ENCODE measurements at regions not wholly inside any gene's neighbourhood (a gene's known extent, or its start where the extent isn't known, plus 50 kb on each side); places are given as distances from the start of the nearest gene placed in this dataset.

GRCh38 chr14:30138567-30138966 is 210.9 kb upstream of the PRKD1 start:
- CTCF ChIA-PET, result no interaction called here
- POLR2A ChIA-PET (ENCODE audit: low non-redundant PET), result no interaction called here
- Histone ChIP-seq H3K27me3 (replicated peaks; ENCODE audit: insufficient read depth, low read depth, low read length, poor library complexity) (no peaks in the 10 kb centered on the region), H3K4me1 (ENCODE audit: insufficient read depth, low read length, poor library complexity, severe bottlenecking) (no peaks in the 10 kb centered on the region), H3K36me3 (ENCODE audit: insufficient read depth, low read length, poor library complexity, severe bottlenecking) (no peaks in the 10 kb centered on the region), H3K4me3 (ENCODE audit: low read depth, low read length, poor library complexity, severe bottlenecking) (no peak overlapping the region), H3K9me3 (ENCODE audit: low read depth, low read length, poor library complexity, severe bottlenecking) (no peaks in the 10 kb centered on the region), H3K27ac (ENCODE audit: low read depth, low read length, poor library complexity, severe bottlenecking) (no peak overlapping the region)
- no TSS peak for BruUV-seq (replicated peaks)
- intact Hi-C loops (cut with micrococcal nuclease; ENCODE audit: unreplicated experiment), result no loop called here
- TF ChIP-seq EZH2 (IDR thresholded peaks at IDR 0.05; ENCODE audit: borderline replicate concordance, low read depth, low read length, poor library complexity, severe bottlenecking) (no peak), CTCF (conservative IDR thresholded peaks at IDR 0.05; ENCODE audit: low read depth, low read length) (no peak)
- DNase-seq (ENCODE audit: low spot score), result no peak

- H3K4me3 ChIP-seq (ENCODE audit: low read depth, low read length, poor library complexity, severe bottlenecking), result no peak overlapping the region
- no TSS peak for BruUV-seq (replicated peaks)
- no peaks in the 10 kb centered on the region for H3K27me3 ChIP-seq (replicated peaks; ENCODE audit: insufficient read depth, low read depth, low read length, poor library complexity)
- intact Hi-C loops (cut with micrococcal nuclease; ENCODE audit: unreplicated experiment), result no loop called here
- H3K36me3 ChIP-seq (ENCODE audit: insufficient read depth, low read length, poor library complexity, severe bottlenecking), result no peaks in the 10 kb centered on the region
- ChIA-PET CTCF (no interaction called here), POLR2A (ENCODE audit: low non-redundant PET) (no interaction called here)
- no peak for TF ChIP-seq EZH2 (IDR thresholded peaks at IDR 0.05; ENCODE audit: borderline replicate concordance, low read depth, low read length, poor library complexity, severe bottlenecking)
- TF ChIP-seq CTCF (conservative IDR thresholded peaks at IDR 0.05; ENCODE audit: low read depth, low read length), result no peak
- H3K27ac ChIP-seq (ENCODE audit: low read depth, low read length, poor library complexity, severe bottlenecking), result no peak overlapping the region
- peaks cover 6% of the 10 kb centered on the region for H3K4me1 ChIP-seq (ENCODE audit: insufficient read depth, low read length, poor library complexity, severe bottlenecking)
- H3K9me3 ChIP-seq (ENCODE audit: low read depth, low read length, poor library complexity, severe bottlenecking), result peaks cover 2% of the 10 kb centered on the region
- DNase-seq (ENCODE audit: low spot score), result no peak
These were observed 214.6 kb upstream of the PRKD1 start for GRCh38 chr14:30142216-30142615.

GRCh38 chr14:30143627-30144026 is 216.0 kb upstream of the PRKD1 start:
- no peak overlapping the region for H3K4me3 ChIP-seq (ENCODE audit: low read depth, low read length, poor library complexity, severe bottlenecking)
- ChIA-PET POLR2A (ENCODE audit: low non-redundant PET) (no interaction called here), CTCF (no interaction called here)
- no TSS peak for BruUV-seq (replicated peaks)
- H3K27ac ChIP-seq (ENCODE audit: low read depth, low read length, poor library complexity, severe bottlenecking), result no peak overlapping the region
- H3K4me1 ChIP-seq (ENCODE audit: insufficient read depth, low read length, poor library complexity, severe bottlenecking), result peaks cover 6% of the 10 kb centered on the region
- TF ChIP-seq CTCF (conservative IDR thresholded peaks at IDR 0.05; ENCODE audit: low read depth, low read length) (no peak), EZH2 (IDR thresholded peaks at IDR 0.05; ENCODE audit: borderline replicate concordance, low read depth, low read length, poor library complexity, severe bottlenecking) (no peak)
- no peaks in the 10 kb centered on the region for H3K36me3 ChIP-seq (ENCODE audit: insufficient read depth, low read length, poor library complexity, severe bottlenecking)
- H3K27me3 ChIP-seq (replicated peaks; ENCODE audit: insufficient read depth, low read depth, low read length, poor library complexity), result no peaks in the 10 kb centered on the region
- DNase-seq (ENCODE audit: low spot score), result no peak
- peaks cover 2% of the 10 kb centered on the region for H3K9me3 ChIP-seq (ENCODE audit: low read depth, low read length, poor library complexity, severe bottlenecking)
- intact Hi-C loops (cut with micrococcal nuclease; ENCODE audit: unreplicated experiment), result no loop called here
